Transverse colon (tissue), 4 donors: ENCODE measurements at regions not wholly inside any gene's neighbourhood (a gene's known extent, or its start where the extent isn't known, plus 50 kb on each side); places are given as distances from the start of the nearest gene placed in this dataset.

ENCODE experiments used
- EP300 ChIP-seq: sonication (generic); formaldehyde crosslinking; IDR thresholded peaks from one replicate; pipeline ENCODE4 v1.6.1; 2017; ENCODE audit warnings: antibody characterized with exemption, low read depth
- POLR2A ChIP-seq: fragments of 450-650 bp; IDR thresholded peaks from one replicate; pipeline ENCODE4 v1.6.1; 2016; ENCODE audit warnings: antibody characterized with exemption, mild to moderate bottlenecking, moderate library complexity
- POLR2AphosphoS5 ChIP-seq, 3 donors: sonication (generic); formaldehyde crosslinking; IDR thresholded peaks; one replicate each; pipeline ENCODE4 v1.6.1; 2016; ENCODE audit warnings: antibody characterized with exemption in 3 of 3
- TF ChIP-seq, protein P1 (sequence below), 5 experiments: fragments of 200-600 bp in 3 of 5; fragments of 450-650 bp in 2 of 5; sonication (generic) in 3 of 5; IDR thresholded peaks; 1 replicate in 2 of 5; 2 replicates in 3 of 5; pipeline ENCODE4 v1.5.1; 2016 to 2017; ENCODE audit warnings: antibody characterized with exemption in 5 of 5, inconsistent platforms in 3 of 5, mild to moderate bottlenecking in 2 of 5, moderate library complexity in 1 of 5

DNA sequence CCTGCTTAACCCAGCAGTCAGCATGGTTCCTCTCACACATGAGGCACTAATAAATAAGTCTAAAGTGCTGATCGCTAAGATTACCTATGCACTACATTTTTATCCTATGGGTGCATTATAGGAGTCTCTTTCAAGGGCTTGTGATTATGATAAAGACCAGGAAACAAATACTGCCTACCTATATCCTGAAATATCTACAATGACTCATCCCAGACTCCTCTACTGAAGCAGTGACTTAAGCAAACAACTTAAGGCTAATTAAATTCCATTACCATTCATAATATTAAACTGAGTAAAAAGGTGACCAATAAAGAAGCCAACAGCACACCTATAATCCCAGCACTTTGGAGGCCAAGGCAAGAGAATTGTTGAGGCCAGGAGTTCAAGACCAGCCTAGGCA, 338.4 kb downstream of the DNAH5 start:
- TF ChIP-seq EP300 = no peak
- TF ChIP-seq, protein P1, sequence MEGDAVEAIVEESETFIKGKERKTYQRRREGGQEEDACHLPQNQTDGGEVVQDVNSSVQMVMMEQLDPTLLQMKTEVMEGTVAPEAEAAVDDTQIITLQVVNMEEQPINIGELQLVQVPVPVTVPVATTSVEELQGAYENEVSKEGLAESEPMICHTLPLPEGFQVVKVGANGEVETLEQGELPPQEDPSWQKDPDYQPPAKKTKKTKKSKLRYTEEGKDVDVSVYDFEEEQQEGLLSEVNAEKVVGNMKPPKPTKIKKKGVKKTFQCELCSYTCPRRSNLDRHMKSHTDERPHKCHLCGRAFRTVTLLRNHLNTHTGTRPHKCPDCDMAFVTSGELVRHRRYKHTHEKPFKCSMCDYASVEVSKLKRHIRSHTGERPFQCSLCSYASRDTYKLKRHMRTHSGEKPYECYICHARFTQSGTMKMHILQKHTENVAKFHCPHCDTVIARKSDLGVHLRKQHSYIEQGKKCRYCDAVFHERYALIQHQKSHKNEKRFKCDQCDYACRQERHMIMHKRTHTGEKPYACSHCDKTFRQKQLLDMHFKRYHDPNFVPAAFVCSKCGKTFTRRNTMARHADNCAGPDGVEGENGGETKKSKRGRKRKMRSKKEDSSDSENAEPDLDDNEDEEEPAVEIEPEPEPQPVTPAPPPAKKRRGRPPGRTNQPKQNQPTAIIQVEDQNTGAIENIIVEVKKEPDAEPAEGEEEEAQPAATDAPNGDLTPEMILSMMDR (IDR thresholded peaks at IDR 0.05) = no peak
- no peak for TF ChIP-seq POLR2AphosphoS5 (IDR thresholded peaks at IDR 0.05)
- TF ChIP-seq POLR2A = no peak
